Fibroblast of skin of left quadriceps (primary cell): ENCODE measurements at regions not wholly inside any gene's neighbourhood (a gene's known extent, or its start where the extent isn't known, plus 50 kb on each side); places are given as distances from the start of the nearest gene placed in this dataset.
A peak's percentile ranks its signal among the peaks of the same experiment; 100 is the strongest.

ENCODE experiments used
- DNase-seq, 2 experiments: peaks; one replicate each; pipeline ENCODE4 v3.0.0-alpha.2; 2013; ENCODE audit warnings: low read depth in 2 of 2

DNA sequence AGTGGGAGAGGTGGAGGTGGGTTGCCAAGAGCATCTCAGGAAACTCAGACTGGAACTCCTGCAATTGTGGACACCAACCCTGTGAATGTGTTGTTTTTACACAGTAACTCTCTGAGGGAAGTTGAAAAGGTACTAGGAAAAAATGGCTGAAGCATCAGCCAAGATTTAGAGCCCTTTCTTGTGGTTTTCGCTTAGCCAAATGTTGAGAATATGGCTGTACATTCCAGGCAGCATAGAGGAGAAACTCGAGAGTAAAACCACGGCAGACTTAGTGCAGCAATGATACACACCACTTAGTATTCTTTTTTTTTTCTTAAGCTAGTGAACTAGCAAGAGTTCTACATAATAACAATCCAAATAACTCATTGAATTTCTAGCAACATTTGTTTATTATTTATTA lies 309.7 kb upstream of the MTNR1B start:
- DNase-seq = no peak

DNA sequence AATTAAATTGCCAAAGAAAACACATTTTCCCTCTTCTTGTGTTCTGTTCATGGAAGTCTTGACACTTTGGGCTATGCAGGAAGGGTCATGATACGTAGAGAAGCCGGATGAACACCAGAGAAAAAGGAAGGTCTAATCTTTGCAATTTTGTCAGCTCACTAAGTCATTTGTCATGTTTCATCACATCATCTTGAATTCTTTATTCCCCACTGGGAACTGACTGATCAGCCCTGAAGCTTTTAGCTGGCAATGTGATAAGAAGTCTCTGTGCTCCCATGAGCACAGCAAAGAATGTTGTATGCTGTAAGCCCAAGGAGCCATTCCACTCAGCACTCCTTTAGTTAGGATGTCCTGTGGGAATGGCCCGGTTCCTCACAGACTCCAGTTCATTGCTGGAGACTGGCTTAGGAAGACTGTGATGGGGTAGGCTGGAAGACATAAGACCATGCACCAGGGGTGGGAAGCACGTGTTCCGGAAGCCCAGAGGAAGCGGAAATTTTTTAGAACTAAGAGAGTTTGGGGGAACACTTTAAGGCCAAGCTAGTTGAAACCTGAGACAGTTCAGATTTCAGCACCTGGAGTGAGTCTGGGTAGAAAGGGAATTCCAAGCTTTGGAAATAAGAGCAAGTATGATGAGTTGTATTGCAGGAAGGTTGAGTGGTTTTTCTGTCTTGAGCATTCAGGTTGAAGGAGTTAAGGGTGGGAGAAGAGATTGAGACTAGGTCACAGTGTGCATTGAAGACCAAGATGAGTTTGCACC lies 306.7 kb upstream of the MTNR1B start:
- DNase-seq = no peak

DNA sequence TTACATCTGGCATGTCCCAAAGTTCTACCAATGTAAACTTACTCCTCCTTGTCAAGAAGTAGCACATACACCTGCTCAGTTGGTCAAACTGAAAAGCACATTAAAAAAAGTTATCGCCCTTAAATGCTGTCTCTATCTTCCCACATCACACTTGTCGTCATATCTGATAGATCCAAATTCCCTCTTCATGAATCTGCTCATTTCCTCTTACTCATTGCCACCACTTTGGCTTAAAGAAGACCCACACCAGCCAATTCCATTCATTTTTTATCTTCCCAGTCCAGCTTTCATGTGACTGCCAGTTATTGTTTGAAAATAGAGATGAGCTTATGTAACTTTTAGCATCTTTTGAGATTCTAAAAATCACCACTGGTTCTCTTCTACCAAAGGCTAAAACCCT lies 305.9 kb upstream of the MTNR1B start:
- no peak for DNase-seq

DNA sequence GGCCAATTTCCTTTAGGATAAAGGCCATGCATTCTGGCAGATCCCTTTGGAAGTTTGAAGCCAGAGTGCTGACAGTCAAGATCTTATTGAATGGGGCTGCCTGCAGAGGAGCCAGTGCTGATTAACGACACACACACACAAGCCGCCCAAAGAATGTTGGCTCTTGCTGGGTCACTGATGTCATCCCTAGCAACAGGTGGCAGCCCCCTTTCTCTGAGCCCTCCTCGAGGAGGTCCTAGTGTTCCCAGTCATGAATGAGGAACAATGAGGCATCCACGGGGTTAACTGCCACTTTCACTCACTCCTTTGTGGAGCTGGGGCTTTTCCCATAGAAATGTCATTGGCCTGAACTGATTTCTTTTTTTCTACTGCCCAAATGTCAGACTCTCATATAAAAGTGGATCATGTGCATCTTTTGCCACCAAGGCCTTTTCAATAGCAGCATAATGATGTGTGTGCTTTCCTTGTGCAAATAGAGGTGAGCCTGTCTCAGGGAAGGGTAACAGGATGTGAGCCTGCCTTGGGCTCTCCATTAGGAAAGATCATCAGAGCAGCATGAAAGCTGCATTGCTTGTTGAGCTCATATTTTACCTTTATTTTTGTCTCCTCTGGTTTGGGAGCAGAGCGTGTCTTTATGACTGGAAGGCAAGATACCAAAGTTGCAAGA lies 301.8 kb upstream of the MTNR1B start:
- no peak for DNase-seq

DNA sequence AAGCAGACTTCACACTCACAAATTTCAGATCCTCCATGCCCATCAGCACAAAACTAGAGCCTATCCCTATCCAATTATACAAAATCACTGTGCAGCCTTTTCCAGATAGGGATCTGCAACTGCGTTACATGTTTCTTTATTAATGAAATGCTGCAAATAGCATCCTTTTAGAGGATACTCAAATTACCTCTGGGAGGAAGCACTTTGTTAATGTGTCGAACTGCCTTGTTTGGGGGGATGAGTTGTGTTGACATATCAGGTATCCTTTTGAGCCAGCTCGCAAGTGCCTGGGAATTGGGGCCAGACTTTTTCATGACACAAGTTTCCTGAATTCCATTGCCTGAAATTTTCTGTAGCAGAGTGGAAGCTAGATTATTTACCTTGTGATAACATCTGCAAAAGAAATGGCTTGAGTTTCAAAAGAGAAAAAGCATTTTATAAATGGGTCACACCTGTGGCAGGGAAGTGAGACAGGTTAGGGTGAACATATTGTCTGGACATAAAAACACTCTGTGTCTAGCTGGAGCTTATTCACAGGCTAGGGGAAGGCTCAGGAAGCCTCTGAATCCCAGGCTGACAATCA lies 299.1 kb upstream of the MTNR1B start:
- DNase-seq = no peak

DNA sequence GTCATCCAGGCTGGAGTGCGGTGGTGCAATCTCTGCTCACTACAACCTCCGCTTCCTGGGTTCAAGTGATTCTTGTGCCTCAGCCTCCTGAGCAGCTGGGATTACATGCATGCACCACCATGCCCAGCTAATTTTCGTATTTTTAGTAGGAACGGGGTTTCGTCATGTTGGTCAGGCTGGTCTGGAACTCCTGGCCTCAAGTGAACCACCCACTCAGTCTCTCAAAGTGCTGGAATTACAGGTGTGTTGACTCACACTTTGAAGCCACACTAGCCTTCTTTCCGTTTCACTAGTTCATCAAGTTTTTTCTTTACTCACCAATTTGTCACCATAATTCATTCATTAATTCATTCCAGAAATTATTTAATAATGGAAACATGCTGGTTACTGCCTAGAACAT lies 298.4 kb upstream of the MTNR1B start:
- DNase-seq = no peak

DNA sequence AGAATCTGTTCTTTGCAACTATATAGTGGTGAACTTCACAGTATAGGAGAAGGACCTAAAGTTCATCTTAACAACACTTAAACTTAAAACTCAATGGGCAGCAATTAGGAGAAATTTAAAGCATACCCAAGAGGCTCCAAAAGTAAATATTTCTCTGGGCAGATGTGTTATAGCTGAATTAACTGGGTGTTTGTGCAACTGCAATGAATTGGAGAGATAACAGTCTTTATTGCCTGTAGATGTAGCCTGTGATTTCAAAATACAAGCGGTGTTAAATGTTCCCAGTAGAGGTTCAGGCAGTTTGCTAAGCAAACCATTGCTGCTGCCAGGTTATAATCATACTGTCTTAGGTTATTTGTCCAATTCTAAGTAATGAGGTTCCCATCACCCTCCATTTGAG lies 294.1 kb upstream of the MTNR1B start:
- DNase-seq = no peak

DNA sequence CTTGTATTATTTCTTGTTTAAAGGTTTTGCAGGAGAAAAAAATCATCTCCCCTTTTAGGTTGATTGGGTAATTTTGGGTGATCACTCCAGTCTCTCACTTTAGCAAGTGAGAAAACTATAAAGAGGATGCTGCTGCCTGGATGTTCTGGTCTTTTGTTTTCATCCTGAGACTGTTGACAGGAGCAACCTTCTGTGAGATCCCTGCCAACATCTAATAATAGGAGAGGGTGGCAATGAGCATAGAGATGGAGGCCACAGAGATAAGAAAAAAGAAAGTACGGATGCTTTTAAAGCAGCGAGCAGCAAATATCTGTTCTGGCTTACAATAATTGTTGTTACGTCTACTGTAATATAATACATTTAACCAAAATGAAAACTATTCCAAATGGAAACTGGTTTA lies 293.6 kb upstream of the MTNR1B start:
- no peak for DNase-seq

DNA sequence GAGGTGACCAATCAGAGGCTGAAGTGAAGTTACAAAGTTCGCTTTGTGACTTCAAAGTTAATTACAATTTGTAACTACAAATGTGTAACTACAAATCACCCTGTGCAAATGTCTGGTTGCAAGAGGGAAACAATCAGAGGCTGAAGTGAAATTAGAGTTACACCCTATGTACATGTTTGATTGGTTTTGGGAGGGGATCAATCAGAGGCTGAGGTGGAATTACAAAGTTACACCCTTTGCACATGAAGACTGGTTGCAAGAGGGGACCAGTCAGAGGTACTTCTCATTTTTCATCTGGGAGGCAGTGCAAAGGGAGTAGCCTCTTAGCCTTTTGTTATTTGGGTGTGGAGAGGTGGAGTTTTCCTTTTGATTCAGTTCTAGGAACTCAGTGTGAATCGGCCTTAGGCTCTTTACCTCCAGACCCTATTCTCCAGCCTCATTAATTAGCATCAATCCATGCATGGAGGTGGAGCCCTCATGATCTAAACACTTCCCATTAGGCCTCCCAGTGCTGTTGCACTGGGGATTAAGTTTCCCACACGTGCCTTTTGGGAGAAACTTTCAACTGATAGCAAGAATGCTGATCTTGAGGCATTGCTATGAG lies 291.3 kb upstream of the MTNR1B start:
- DNase-seq = no peak

DNA sequence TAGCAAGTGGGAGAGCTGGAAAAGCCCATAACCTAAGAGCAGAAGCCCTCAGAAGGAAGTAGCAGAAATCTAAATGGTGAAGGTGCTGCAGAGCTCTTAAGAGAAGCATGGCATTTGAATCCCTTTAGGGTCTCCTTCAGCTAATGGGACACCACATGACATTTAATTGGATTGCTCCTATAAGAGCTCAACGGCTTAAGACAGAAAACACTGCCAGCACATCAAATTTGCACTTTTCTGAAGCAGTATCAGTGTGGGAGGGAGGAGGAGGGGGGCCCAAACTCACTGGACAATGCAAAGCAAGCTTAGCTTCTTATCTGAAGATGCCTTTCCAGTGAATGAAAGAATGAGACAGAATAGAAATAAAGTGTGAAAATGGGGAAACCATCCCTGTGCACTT lies 287.9 kb upstream of the MTNR1B start:
- DNase-seq = no peak

DNA sequence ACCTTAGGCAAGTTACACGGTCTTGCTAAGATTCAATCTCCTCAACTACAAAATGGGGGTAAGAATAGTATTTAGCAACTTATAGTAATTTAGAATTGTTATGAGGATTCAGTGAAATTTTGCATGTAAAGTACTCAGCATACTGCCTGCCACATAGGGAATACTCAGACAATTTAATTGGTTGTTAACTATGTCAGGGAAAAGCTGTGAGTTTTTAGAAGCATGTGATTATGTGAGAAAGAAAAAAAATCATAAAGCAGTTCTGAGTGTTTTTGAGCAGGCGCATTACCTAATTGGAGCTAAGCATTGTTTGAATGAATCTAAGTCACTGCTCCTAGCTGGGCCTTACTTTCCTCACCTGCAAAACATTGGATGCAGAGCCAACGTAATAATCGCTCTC lies 287.3 kb upstream of the MTNR1B start:
- no peak for DNase-seq

DNA sequence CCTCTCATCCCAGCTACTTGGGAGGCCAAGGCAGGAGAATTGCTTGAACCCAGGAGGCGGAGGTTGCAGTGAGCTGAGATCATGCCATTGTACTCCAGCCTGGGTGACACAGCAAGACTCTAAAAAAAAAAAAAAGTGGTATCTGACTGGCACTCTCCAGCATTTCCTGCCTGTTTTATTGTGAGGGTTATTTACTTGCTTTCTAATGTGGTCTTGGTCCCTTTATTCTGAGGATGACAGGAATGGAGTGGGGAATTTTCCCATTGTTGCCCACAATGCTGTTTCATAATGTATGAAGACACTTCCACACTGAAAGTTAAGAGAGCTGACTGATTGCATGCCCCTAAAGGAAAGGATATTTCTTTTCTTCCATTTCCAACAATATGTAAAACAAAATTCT lies 286.5 kb upstream of the MTNR1B start:
- no peak for DNase-seq

DNA sequence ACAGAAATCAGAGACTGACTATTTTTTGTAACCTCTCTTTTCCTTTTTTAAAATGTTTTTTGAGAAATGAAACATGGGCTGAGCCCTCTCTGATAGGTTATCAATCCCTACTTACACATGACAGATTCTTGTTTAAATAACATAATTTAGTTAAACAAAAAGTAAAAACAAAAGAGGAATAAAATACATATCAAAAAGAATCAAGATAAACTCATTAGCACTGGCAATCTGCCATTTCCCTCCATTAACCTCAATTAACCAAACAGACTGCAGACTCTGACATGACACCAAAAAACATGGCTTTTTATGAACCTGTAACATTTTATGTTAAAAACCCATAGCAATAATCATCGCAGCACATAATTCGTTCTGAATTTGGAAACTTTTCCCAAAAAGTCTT lies 284.4 kb upstream of the MTNR1B start:
- no peak for DNase-seq

DNA sequence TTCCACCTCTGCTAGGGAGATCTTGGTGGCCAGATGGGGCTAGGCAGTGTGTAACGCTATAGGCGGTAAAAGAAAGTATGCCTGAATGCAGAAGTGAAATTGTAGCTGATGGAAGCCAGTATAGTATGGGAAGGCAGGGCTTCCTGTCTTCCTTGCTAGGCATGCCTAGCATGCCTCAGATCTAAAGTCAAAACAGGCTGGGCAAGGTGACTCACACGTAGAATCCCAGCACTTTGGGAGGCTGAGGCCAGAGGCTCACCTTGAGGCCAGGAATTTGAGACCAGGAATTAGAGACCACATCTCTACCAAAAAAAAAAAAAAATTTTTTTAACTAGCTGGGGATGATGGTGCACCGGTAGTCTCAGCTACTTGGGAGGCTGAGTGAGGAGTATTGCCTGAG lies 281.7 kb upstream of the MTNR1B start:
- no peak for DNase-seq

DNA sequence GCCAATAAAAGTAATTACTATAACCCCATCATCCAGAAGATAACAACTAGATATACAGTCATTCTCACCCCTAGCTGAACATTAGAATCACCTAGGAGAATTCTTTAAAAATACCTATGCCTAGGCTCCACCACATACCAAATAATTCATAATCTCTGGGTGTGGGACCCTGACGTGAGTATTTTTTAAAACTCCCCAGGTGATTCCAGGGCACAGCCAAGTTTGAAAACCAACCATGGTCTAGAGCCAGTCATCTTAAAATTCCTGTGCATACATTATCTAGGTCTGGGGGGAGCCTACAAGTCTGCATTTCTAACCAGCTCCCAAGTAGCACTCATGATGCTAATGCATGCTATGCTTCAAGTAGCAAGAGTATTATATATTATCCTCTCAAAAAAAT lies 281.0 kb upstream of the MTNR1B start:
- DNase-seq = no peak

DNA sequence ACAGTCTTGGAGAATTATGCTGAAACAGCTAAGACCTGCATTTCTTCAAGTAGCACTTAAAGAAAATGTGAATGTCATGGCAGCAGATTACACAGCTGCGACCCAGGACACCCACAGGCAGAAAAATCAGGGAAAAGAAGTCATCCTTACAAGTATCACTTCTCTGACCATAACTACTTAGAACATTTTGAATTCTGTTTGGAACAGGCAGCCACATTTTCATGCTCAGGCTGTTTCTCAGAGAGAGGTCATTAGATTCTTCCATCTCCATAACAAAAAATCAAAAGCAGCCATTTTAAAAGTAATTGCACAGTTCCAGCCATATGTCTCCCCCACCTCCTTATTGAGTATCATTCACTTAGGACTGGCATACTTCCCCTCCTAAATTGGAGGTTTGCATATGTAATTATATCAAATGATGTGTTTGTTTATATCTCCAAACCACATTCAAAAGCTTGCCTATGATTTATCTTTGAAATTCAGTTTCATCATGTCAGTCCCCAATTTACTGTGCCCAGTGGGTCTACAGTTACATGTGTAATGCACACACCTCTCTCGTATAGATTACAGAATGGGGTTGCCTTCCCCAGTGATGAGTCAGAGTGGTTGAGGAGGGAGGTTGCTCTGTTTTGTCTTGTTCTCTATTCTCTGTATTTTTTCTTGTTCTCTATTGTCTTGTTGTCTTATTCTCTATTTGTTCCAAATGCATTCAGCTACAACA lies 276.5 kb upstream of the MTNR1B start:
- DNase-seq = no peak

DNA sequence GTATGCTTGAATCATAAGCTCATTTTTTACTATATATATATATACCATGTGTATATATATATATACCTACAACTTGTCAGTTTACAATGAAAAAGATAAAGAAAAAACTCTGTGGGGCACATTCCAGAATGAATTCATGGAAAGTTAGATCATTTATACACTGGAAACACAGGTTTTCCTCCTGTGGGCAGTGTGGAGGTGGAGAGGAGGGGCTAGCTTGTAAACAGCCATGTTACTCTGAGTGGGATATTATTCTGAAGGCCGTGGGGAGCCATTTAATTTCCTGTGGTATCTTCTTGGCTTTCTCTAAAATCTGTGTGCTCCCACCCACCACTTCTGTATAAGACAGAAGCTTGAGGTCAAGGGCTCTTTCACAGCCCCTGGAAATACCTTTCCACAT lies 273.4 kb upstream of the MTNR1B start:
- DNase-seq = no peak

DNA sequence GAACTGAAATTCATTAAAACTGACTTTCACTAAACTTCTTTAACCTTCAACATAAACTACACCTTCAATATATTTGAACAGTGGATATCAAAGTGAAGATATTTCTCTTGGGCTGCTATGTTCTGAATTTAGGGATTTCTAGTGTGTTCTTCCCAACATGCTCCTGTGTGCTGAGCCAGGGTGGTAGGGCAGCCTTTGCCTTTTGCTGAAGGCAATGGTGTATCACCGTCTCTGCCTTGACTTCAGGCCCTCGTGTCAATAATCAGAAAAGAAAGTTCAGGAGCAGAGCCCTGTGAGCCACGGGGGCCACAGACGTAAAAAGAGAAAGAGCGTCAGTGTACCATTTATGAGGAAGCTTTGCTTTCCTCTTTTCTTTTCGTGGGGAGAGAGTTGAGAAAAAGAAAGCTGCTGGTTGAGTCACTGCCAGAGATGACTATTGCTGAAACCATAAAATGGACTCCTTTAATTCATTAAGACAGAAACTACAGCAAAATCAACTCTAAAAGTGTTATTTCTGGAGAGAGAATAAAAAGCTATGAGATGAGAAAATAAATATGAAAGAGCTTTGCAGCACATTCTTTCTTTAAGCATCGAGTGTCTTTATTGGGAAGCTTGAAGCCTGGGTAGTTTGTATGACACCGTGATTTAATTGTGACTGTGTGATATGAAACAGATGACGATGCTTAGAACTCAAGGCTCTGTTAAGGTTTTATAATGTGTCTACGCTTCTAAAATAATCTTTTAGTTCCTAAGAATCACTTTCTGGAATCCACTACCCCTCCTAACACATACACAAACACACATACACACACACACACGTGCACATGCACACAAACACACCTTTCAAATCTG lies 271.8 kb upstream of the MTNR1B start:
- DNase-seq = peak in 1 of 2 experiments; percentile 14

DNA sequence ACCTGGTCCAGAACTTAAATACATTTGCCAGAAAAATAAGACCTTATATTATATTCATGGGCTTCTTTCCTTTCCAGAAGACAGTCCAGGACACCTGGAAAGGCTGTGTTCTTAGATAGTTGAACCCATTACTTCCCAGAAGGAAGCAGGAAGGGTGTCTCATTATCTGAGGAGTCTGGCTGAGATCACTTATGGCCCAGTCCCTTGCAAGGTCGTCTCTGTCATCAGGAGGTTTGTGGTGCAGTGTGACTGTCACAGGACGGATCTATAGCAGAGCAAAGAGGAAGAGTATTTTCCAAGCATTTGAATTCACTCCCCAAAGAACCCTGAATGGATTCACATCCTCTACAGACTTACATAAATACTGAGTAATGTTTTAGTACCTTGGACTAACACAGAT lies 270.7 kb upstream of the MTNR1B start:
- DNase-seq = no peak

DNA sequence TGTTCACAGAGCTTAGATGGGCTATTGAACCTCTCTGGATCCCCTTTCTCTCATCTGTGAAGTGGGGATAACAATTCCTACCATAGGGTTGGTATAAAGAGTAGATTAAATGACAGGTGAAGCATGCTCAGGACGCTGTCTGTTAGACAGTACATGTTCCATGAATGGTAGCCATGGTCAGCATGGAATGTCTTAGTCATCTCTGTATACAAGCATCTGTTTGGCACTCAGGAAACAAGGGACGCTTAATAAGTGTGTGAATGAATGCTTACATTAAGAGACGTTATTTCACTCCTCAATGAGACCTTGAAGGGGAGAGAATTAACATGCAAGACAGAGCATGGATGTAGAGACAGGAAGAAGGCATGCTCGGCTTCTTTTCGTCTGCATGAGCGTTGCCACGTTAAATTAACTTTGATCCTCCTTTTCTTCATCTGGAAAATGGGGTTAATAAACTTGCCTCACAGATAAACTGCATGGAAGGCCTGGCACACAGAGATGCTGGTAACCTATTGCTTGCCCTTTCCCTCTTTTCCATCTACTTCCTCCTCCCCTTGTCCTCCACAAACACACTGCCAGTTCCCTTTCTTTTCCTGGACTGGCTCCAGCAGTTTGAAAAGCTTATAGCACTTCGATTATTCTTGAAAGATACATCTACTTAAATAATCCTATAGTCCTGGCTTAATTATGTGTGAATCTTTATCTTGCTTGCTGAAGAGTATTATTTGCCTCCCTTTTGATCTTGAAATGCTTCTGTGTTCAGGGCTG lies 267.2 kb upstream of the MTNR1B start:
- no peak for DNase-seq
